NCI-H82 (cell line): ENCODE measurements at regions not wholly inside any gene's neighbourhood (a gene's known extent, or its start where the extent isn't known, plus 50 kb on each side); places are given as distances from the start of the nearest gene placed in this dataset.
A peak's percentile ranks its signal among the peaks of the same experiment; 100 is the strongest.
"Not testable (repeated sequence)": the region's sequence is repeated elsewhere in the genome, so short reads cannot be mapped to it uniquely, and the experiment has no call there.

Source experiments
- DNase-seq: peaks from one replicate; lab custom pipeline; 2025; lab: John Stamatoyannopoulos, UW

- no peak for DNase-seq
These were observed 314.2 kb downstream of the DLEU7 start for GRCh38 chr13:50529154-50529882.

- DNase-seq = peak; percentile 29
These were observed 311.3 kb downstream of the DLEU7 start for GRCh38 chr13:50531917-50532899.

GRCh38 chr13:50535050-50535449, 308.4 kb downstream of the DLEU7 start:
- DNase-seq = no peak

GRCh38 chr13:50537029-50537428, 306.5 kb downstream of the DLEU7 start:
- DNase-seq = no peak

GRCh38 chr13:50539791-50540530, 303.5 kb downstream of the DLEU7 start:
- no peak for DNase-seq

- DNase-seq = no peak
These were observed 300.4 kb downstream of the DLEU7 start for GRCh38 chr13:50543141-50543540.

- no peak for DNase-seq
These were observed 299.7 kb downstream of the DLEU7 start for GRCh38 chr13:50543782-50544181.

- DNase-seq = no peak
These were observed 299.3 kb downstream of the DLEU7 start for GRCh38 chr13:50544211-50544610.

- DNase-seq = not testable (repeated sequence)
These were observed 296.3 kb downstream of the DLEU7 start for GRCh38 chr13:50547175-50547574.

- DNase-seq = no peak
These were observed 294.9 kb downstream of the DLEU7 start for GRCh38 chr13:50548586-50548985.

GRCh38 chr13:50549221-50549942, 294.1 kb downstream of the DLEU7 start:
- no peak for DNase-seq

GRCh38 chr13:50550151-50550550, 293.3 kb downstream of the DLEU7 start:
- DNase-seq = no peak

- DNase-seq = no peak
These were observed 291.0 kb downstream of the DLEU7 start for GRCh38 chr13:50552424-50552966.

GRCh38 chr13:50561739-50562138, 281.8 kb downstream of the DLEU7 start:
- peak; percentile 73 for DNase-seq

- DNase-seq = no peak
These were observed 276.8 kb downstream of the DLEU7 start for GRCh38 chr13:50566646-50567045.

- DNase-seq = no peak
These were observed 271.4 kb downstream of the DLEU7 start for GRCh38 chr13:50572129-50572528.

GRCh38 chr13:50573066-50573465, 270.4 kb downstream of the DLEU7 start:
- no peak for DNase-seq

- DNase-seq = no peak
These were observed 268.8 kb downstream of the DLEU7 start for GRCh38 chr13:50574731-50575130.

GRCh38 chr13:50575138-50575537, 268.4 kb downstream of the DLEU7 start:
- no peak for DNase-seq

- no peak for DNase-seq
These were observed 267.3 kb downstream of the DLEU7 start for GRCh38 chr13:50576156-50576555.

- DNase-seq = peak; percentile 70
These were observed 265.7 kb downstream of the DLEU7 start for GRCh38 chr13:50577806-50578205.
